T47D (cell line): ENCODE measurements at regions not wholly inside any gene's neighbourhood (a gene's known extent, or its start where the extent isn't known, plus 50 kb on each side); places are given as distances from the start of the nearest gene placed in this dataset.
"Not testable (repeated sequence)": the region's sequence is repeated elsewhere in the genome, so short reads cannot be mapped to it uniquely, and the experiment has no call there.

Experiments used
- DNase-seq, 2 experiments: peaks; one replicate each; pipeline versions ENCODE4 v3.0.0 to v3.0.0-alpha.2; 2011 to 2012; ENCODE audit warnings: low read depth in 1 of 2, low spot score in 1 of 2
- JUND ChIP-seq: IDR thresholded peaks from 2 replicates; pipeline ENCODE4 v1.6.1; 2012; ENCODE audit warnings: low read depth
- in situ Hi-C: cut with HindIII; loops from 2 replicates; pipeline ENCODE4 v1.10.0; 2016; ENCODE audit warnings: low sequenced_read_pairs, low pct_unique_long_range_greater_than_20kb

- no peak for DNase-seq
- no peak for TF ChIP-seq JUND
- in situ Hi-C loops: no loop called here
Measured at GRCh38 chr11:121358760-121359159, 66.2 kb downstream of the SC5D start.

- TF ChIP-seq JUND: no peak
- no peak for DNase-seq
- in situ Hi-C loops: no loop called here
Measured at GRCh38 chr11:121359591-121359990, 67.0 kb downstream of the SC5D start.

- DNase-seq, in situ Hi-C loops: not testable (repeated sequence)
Measured at GRCh38 chr11:121362955-121363354, 70.4 kb downstream of the SC5D start.

DNA sequence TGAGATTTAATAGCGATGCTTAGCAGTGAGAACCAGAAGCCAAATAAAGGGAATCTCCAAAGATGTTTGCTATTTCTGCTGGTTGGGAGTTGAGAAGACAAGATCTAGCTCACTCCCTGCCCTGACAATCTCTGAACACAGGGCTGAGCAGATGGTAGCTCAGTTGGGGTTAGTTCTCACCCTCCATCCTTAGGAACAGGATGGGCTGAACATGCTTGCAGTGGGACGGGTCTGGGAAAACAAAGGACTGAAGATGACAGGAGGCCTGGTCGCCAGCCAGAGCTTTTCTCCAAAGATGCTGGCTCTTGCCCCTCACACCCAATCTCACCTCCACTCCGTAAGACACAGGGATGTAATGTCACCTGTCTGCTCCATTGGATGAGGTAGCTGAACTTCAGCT is 72.7 kb downstream of the SC5D start:
- in situ Hi-C loops: no loop called here
- DNase-seq: no peak
- TF ChIP-seq JUND: no peak

GRCh38 chr11:121366038-121366437 is 73.5 kb downstream of the SC5D start:
- no peak for DNase-seq
- no peak for TF ChIP-seq JUND
- in situ Hi-C loops: no loop called here

DNA sequence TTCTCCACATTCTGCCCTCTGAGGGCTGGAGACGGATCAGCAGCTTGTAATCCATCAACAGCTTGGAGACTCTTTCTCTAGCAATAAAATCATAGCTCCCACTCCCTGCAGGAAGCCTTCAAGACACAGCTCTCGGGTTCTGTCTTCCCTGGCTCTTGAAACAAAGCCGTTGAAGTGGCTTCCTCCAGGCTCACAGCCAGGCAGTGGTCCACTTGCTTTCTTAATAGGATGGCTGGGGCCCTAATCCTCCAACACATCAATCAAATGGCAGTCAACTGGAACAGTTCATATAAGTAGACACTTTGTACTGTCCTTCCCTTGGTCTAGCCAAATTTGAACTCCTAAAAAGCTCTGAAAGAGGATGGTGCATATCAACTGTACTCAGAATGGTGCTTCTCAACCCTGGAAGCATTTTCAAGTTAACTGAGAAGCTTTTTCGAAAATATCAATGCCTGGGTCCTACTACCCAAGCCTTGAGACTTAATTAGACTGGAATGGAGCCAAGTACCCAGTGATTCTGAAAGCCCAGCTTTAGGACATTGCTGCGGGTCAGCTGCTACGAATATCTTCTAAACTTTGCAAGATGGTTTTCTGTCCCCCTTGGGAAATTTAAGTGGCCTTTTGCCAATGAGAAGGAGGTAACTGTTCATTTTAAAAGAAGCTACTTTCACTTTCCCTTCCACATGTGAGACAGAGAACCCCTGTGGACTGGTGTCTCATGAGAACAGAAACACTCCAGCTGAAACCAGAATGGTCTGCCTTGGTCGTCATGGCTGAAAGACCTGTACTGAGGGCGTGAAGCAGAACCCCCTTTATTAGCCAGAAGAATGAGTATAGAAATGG is 74.7 kb downstream of the SC5D start:
- in situ Hi-C loops: no loop called here
- no peak for DNase-seq

DNA sequence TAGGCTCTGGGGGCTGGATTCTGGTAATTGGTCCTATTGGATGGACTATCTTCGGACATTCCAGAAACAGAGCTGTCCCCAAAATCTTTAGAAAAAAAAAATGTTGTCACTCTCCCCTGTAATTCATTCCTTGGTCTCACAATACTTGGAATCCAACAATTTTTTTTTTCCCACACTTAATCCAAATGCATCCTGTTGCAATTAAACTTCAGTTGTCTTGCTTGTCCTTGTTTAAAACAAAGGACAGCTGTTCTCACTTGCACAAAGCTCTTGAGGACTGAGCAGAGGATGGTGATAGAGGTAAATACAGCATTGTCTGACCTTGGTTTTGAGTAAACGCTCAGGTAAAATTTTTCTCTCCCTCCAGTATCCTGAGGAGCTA is 75.3 kb downstream of the SC5D start:
- in situ Hi-C loops: no loop called here
- DNase-seq: no peak
- TF ChIP-seq JUND: no peak

More for the DNA sequence above, 74.7 kb downstream of the SC5D start:
- TF ChIP-seq JUND: no peak

DNA sequence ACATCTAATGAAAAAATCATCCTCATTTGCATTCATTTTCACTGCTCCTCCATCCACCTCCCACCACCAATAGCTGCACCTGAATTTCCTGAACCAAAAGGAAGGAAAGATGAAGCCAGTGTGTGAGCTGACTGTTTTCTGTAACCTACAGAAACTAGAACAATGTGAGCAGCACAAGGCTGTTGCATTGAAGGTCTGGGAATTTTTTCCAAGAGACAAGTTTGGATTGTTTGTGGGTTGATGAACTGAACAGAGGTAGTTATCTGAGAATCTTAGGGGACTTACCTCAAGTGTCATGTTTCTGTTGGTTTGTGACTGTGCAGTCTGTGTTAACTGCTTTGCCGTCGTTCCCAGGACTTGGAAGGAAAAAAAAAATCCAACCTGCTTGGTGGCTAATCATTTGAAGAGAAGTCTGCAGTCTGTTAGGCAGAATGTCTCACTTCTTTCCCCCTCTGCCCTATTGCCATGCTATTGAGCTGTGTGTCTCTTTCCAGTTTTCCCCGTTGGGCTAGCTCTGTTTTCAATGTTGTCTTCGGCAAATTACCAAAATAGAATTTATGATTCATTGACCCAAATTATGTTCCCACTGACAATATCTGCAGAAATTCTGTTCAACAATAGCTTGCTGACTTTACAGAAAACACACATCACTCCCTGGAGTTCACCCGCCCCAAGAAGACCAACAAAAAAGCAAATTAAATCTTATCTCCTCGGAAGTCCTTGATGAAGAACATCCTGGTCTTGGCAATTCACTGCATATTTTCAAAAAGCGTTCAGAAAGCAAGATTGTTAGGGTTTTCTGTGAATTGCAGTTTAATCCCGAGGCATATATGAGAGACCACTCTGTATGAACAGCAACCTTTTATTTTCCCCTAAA is 76.0 kb downstream of the SC5D start:
- no peak for TF ChIP-seq JUND
- peak in 1 of 2 experiments; percentile 54 for DNase-seq
- in situ Hi-C loops: no loop called here

- in situ Hi-C loops: no loop called here
- TF ChIP-seq JUND: no peak
- no peak for DNase-seq
Measured at GRCh38 chr11:121369366-121369765, 76.8 kb downstream of the SC5D start.

- no peak for DNase-seq
- in situ Hi-C loops: no loop called here
- no peak for TF ChIP-seq JUND
Measured at GRCh38 chr11:121372028-121372427, 79.5 kb downstream of the SC5D start.

- in situ Hi-C loops: no loop called here
- no peak for TF ChIP-seq JUND
- no peak for DNase-seq
Measured at GRCh38 chr11:121372671-121373429, 79.3 kb upstream of the SORL1 start.

- no peak for DNase-seq
- in situ Hi-C loops: no loop called here
Measured at GRCh38 chr11:121374286-121374985, 77.7 kb upstream of the SORL1 start.

More at GRCh38 chr11:121374286-121374985, 77.7 kb upstream of the SORL1 start:
- TF ChIP-seq JUND: no peak
